ENCODE measurements at regions not wholly inside any gene's neighbourhood (a gene's known extent, or its start where the extent isn't known, plus 50 kb on each side); places are given as distances from the start of the nearest gene placed in this dataset.

DNA sequence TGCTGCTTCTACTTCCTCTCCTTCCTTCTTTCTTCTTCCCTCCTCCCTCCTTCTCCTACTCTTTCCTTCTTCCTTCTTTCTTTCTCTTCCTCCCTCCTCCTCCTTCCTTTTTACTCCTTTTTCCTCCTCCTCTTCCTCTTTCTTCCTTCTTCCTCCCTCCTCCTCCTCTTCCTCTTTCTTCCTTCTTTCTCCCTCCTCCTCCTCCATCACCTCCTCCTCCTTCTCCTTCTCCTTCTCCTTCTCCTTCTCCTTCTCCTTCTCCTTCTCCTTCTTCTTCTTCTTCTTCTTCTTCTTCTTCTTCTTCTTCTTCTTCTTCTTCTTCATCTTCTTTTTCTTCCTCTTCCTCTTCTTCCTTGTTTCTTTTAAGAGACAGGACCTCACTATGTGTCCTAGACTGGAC is 224.0 kb downstream of the NR2F2 start:
- TF ChIP-seq, protein P1, sequence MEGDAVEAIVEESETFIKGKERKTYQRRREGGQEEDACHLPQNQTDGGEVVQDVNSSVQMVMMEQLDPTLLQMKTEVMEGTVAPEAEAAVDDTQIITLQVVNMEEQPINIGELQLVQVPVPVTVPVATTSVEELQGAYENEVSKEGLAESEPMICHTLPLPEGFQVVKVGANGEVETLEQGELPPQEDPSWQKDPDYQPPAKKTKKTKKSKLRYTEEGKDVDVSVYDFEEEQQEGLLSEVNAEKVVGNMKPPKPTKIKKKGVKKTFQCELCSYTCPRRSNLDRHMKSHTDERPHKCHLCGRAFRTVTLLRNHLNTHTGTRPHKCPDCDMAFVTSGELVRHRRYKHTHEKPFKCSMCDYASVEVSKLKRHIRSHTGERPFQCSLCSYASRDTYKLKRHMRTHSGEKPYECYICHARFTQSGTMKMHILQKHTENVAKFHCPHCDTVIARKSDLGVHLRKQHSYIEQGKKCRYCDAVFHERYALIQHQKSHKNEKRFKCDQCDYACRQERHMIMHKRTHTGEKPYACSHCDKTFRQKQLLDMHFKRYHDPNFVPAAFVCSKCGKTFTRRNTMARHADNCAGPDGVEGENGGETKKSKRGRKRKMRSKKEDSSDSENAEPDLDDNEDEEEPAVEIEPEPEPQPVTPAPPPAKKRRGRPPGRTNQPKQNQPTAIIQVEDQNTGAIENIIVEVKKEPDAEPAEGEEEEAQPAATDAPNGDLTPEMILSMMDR (conservative IDR thresholded peaks at IDR 0.05 in 1 of 2, IDR thresholded peaks at IDR 0.05 in 1 of 2; ENCODE audit: low read depth in 1 of 2, low read length in 2 of 2) = no peak
- no peak for TF ChIP-seq EZH2 (IDR thresholded peaks at IDR 0.05; ENCODE audit: low read length, missing control alignments)

Data from fibroblast of lung (primary cell).